ENCODE measurements at regions not wholly inside any gene's neighbourhood (a gene's known extent, or its start where the extent isn't known, plus 50 kb on each side); places are given as distances from the start of the nearest gene placed in this dataset.

DNA sequence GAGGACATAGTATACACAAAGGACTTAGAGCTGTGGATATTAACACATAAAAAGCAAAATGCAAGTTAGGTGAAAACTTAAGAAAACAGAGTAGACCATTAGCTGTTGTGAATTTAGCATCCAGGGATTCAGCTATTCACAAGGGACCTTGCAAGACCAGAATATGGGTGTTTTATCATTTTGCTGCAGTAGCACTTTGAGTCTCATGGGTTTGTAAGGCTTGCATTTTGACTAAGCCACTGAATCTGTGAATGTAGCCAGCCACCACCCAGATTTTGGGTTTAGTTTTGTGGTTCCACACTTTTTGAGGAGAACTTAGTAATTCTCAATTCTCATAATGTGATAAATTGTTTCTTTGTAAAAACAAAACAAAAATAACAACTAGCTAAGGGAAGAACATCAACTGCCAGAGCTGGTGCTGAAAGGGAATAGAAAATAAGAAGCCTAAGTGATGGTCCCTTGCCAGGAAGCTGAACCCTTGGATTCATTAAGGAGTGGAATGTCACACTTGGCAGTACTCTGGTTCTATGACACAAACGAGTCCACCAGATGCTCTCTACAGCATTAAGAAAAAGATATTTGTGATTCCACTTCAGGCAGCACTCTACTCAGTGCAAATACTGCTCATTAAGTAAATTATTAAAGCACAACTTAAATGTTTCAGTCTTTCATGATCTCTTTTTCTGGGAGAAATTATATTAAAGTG, 557.4 kb upstream of the ZNF462 start:
- Histone ChIP-seq H3K27ac (ENCODE audit: low read depth in 1 of 2, low read length in 1 of 2) (no peak overlapping the region), H3K9ac (ENCODE audit: insufficient read depth in 1 of 2, low read length in 2 of 2) (no peak overlapping the region), H3K4me1 (ENCODE audit: control insufficient read depth in 5 of 5, insufficient read depth in 5 of 5, low read length in 5 of 5) (peaks cover 0 to 4% (median 0%) of the 10 kb centered on the region in 5 donors), H3K4me3 (no peak overlapping the region), H3K27me3 (ENCODE audit: control insufficient read depth in 3 of 3, insufficient read depth in 3 of 3, low read length in 2 of 3) (no peaks in the 10 kb centered on the region), H3K36me3 (ENCODE audit: control insufficient read depth in 4 of 4, insufficient read depth in 4 of 4, low read length in 4 of 4) (no peaks in the 10 kb centered on the region), H3K9me3 (ENCODE audit: control insufficient read depth in 4 of 4, insufficient read depth in 3 of 4, low read length in 3 of 4) (no peaks in the 10 kb centered on the region)
- WGBS, 2 donors, result 25 to 46% methylated on average over 1 of the region's 1 CpG
- no peak for ATAC-seq (ENCODE audit: insufficient read depth, low FRiP score)
- DNase-seq, result peak; percentile 27 to 67 (median 47)
- TF ChIP-seq, protein P1, sequence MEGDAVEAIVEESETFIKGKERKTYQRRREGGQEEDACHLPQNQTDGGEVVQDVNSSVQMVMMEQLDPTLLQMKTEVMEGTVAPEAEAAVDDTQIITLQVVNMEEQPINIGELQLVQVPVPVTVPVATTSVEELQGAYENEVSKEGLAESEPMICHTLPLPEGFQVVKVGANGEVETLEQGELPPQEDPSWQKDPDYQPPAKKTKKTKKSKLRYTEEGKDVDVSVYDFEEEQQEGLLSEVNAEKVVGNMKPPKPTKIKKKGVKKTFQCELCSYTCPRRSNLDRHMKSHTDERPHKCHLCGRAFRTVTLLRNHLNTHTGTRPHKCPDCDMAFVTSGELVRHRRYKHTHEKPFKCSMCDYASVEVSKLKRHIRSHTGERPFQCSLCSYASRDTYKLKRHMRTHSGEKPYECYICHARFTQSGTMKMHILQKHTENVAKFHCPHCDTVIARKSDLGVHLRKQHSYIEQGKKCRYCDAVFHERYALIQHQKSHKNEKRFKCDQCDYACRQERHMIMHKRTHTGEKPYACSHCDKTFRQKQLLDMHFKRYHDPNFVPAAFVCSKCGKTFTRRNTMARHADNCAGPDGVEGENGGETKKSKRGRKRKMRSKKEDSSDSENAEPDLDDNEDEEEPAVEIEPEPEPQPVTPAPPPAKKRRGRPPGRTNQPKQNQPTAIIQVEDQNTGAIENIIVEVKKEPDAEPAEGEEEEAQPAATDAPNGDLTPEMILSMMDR (IDR thresholded peaks at IDR 0.05; ENCODE audit: control extremely low read depth, extremely low read depth), result no peak

DNA sequence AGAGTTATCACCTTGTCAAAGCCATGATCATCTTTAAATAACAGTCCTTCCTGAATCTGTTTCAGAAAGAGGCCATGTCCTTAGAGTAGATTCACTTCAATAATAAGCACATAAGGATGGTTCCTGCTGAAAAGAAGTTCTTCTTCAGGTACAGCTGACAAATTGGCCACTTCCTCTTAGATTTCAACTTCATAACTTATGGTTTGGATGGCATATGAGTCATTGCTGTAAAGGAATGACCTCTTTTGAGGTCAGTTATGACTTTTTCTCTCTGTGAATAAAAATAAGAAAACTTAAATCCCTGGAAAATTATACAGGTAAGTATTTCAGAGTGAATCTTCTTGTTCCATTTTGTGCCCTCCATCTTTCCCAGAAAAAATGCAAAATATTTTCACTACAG, 555.3 kb upstream of the ZNF462 start:
- Histone ChIP-seq H3K36me3 (ENCODE audit: control insufficient read depth in 4 of 4, insufficient read depth in 4 of 4, low read length in 4 of 4) (no peaks in the 10 kb centered on the region), H3K4me1 (ENCODE audit: control insufficient read depth in 5 of 5, insufficient read depth in 5 of 5, low read length in 5 of 5) (peaks cover 0 to 4% (median 0%) of the 10 kb centered on the region in 5 donors), H3K27ac (ENCODE audit: low read depth in 1 of 2, low read length in 1 of 2) (no peak overlapping the region), H3K27me3 (ENCODE audit: control insufficient read depth in 3 of 3, insufficient read depth in 3 of 3, low read length in 2 of 3) (no peaks in the 10 kb centered on the region), H3K9me3 (ENCODE audit: control insufficient read depth in 4 of 4, insufficient read depth in 3 of 4, low read length in 3 of 4) (no peaks in the 10 kb centered on the region), H3K4me3 (no peak overlapping the region), H3K9ac (ENCODE audit: insufficient read depth in 1 of 2, low read length in 2 of 2) (no peak overlapping the region)
- ATAC-seq (ENCODE audit: insufficient read depth, low FRiP score) (no peak), DNase-seq (no peak)
- TF ChIP-seq, protein P1 (IDR thresholded peaks at IDR 0.05; ENCODE audit: control extremely low read depth, extremely low read depth), result no peak

DNA sequence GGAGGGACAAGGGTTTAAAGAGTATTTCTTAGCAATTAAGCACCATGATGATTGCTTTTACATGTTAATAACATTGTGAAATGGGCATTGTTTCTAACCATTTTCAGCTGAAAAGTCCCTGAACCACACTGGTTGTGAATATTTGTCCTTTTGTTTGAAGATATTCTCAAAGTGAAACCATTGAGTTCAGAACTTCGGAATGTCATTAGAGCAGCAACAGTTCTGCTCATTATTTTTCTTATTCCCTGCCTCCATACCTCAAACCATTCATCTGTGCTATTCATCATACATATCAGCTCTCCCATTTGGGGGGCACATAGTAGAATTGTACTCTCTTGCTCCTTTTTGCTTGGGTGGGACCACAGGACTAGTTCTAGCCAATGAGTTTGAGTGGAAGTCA, 553.0 kb upstream of the ZNF462 start:
- WGBS, 2 donors, result 92 to 96% methylated on average over 1 of the region's 1 CpG
- ATAC-seq (ENCODE audit: insufficient read depth, low FRiP score), result no peak
- TF ChIP-seq, protein P1 (IDR thresholded peaks at IDR 0.05; ENCODE audit: control extremely low read depth, extremely low read depth), result no peak

DNA sequence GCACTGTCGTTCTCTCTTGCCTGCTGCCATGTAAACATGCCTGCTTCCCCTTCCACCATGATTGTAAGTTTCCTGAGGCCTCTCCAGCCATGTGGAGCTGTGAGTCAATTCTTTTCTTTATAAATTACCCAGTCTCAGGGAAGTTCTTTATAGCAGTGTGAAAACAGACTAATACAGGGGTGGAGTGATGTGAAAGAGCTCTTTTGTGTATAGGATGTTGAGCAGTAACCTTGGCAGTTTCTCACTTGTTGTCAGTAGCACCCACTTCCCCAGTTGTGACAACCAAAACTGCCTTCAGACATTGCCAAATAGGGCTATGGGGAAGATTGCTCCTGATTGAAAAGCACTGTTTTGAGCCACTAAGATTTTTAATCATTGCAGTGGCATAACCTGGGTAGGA, 552.2 kb upstream of the ZNF462 start:
- H3K36me3 ChIP-seq (ENCODE audit: control insufficient read depth in 4 of 4, insufficient read depth in 4 of 4, low read length in 4 of 4), result no peaks in the 10 kb centered on the region
- H3K27ac ChIP-seq (ENCODE audit: low read depth in 1 of 2, low read length in 1 of 2), result no peak overlapping the region
- DNase-seq, result no peak
- no peak overlapping the region for H3K9ac ChIP-seq (ENCODE audit: insufficient read depth in 1 of 2, low read length in 2 of 2)
- H3K4me3 ChIP-seq, result no peak overlapping the region
- no peak for ATAC-seq (ENCODE audit: insufficient read depth, low FRiP score)
- H3K27me3 ChIP-seq (ENCODE audit: control insufficient read depth in 3 of 3, insufficient read depth in 3 of 3, low read length in 2 of 3), result no peaks in the 10 kb centered on the region
- TF ChIP-seq, protein P1 (IDR thresholded peaks at IDR 0.05; ENCODE audit: control extremely low read depth, extremely low read depth), result no peak
- H3K9me3 ChIP-seq (ENCODE audit: control insufficient read depth in 4 of 4, insufficient read depth in 3 of 4, low read length in 3 of 4), result no peaks in the 10 kb centered on the region
- 55 to 60% methylated on average over 1 of the region's 1 CpG for WGBS, 2 donors
- no peaks in the 10 kb centered on the region for H3K4me1 ChIP-seq (ENCODE audit: control insufficient read depth in 5 of 5, insufficient read depth in 5 of 5, low read length in 5 of 5)

More for the DNA sequence above, 553.0 kb upstream of the ZNF462 start:
- H3K4me1 ChIP-seq (ENCODE audit: control insufficient read depth in 5 of 5, insufficient read depth in 5 of 5, low read length in 5 of 5), result peaks cover 0 to 4% (median 0%) of the 10 kb centered on the region in 5 donors
- DNase-seq, result no peak
- no peaks in the 10 kb centered on the region for H3K9me3 ChIP-seq (ENCODE audit: control insufficient read depth in 4 of 4, insufficient read depth in 3 of 4, low read length in 3 of 4)
- no peak overlapping the region for H3K9ac ChIP-seq (ENCODE audit: insufficient read depth in 1 of 2, low read length in 2 of 2)
- H3K27ac ChIP-seq (ENCODE audit: low read depth in 1 of 2, low read length in 1 of 2), result no peak overlapping the region
- no peak overlapping the region for H3K4me3 ChIP-seq
- H3K27me3 ChIP-seq (ENCODE audit: control insufficient read depth in 3 of 3, insufficient read depth in 3 of 3, low read length in 2 of 3), result no peaks in the 10 kb centered on the region
- no peaks in the 10 kb centered on the region for H3K36me3 ChIP-seq (ENCODE audit: control insufficient read depth in 4 of 4, insufficient read depth in 4 of 4, low read length in 4 of 4)
